ENCODE measurements at regions not wholly inside any gene's neighbourhood (a gene's known extent, or its start where the extent isn't known, plus 50 kb on each side); places are given as distances from the start of the nearest gene placed in this dataset.

- Histone ChIP-seq H4K20me1 (ENCODE audit: insufficient read depth) (no peaks in the 10 kb centered on the region), H3K4me2 (ENCODE audit: unreplicated experiment) (peak overlapping the region; percentile 64), H3K9ac (no peak overlapping the region), H3K36me3 (ENCODE audit: low read depth) (no peaks in the 10 kb centered on the region), H3K4me3 (peak overlapping the region; percentile 31; the same call in 1 of the 2 replicates), H3K4me1 (ENCODE audit: insufficient read depth) (peaks cover 17% of the 10 kb centered on the region), H3K27ac (no peak overlapping the region), H2AFZ (no peak overlapping the region), H3K79me2 (ENCODE audit: insufficient read depth) (no peaks in the 10 kb centered on the region), H3K9me2 (ENCODE audit: insufficient read depth) (no peaks in the 10 kb centered on the region), H3F3A (ENCODE audit: insufficient read depth) (peaks cover 11% of the 10 kb centered on the region; the same call in 1 of the 2 replicates), H3K27me3 (replicated peaks; ENCODE audit: insufficient read depth) (0 out of 2 replicates have a peak, but pooled peaks cover 5% of the 10 kb centered on the region), H3K9me3 (ENCODE audit: low read depth) (no peaks in the 10 kb centered on the region)
- in situ Hi-C loops (cut with MboI), result no loop called here
- DNase-seq, result no peak
- TF ChIP-seq EZH2 (IDR thresholded peaks at IDR 0.05; ENCODE audit: insufficient read depth, poor library complexity, severe bottlenecking) (no peak), EZH2phosphoT487 (IDR thresholded peaks at IDR 0.05; ENCODE audit: insufficient read depth, low read depth) (no peak)
- WGBS, 2 experiments (ENCODE audit: low coverage in 1 of 2, low lambda C conversion rate in 2 of 2, missing lambda C conversion rate in 2 of 2), result 55 to 56% methylated on average over 4 of the region's 4 CpGs
These were observed 56.5 kb upstream of the DNAH14 start for GRCh38 chr1:224872832-224873433.

- WGBS, 2 experiments (ENCODE audit: low coverage in 1 of 2, low lambda C conversion rate in 2 of 2, missing lambda C conversion rate in 2 of 2), result 14 to 15% methylated on average over 3 of the region's 3 CpGs
- peaks cover 17% of the 10 kb centered on the region for H3K4me1 ChIP-seq (ENCODE audit: insufficient read depth)
These were observed 55.8 kb upstream of the DNAH14 start for GRCh38 chr1:224873434-224874369.

GRCh38 chr1:224874775-224875174 lies 54.7 kb upstream of the DNAH14 start:
- Histone ChIP-seq H3K36me3 (ENCODE audit: low read depth) (no peaks in the 10 kb centered on the region), H2AFZ (no peak overlapping the region), H3K9me3 (ENCODE audit: low read depth) (no peaks in the 10 kb centered on the region), H3K9me2 (ENCODE audit: insufficient read depth) (no peaks in the 10 kb centered on the region), H3K79me2 (ENCODE audit: insufficient read depth) (no peaks in the 10 kb centered on the region), H3F3A (ENCODE audit: insufficient read depth) (peaks cover 14% of the 10 kb centered on the region), H3K27ac (no peak overlapping the region), H3K4me1 (ENCODE audit: insufficient read depth) (peaks cover 28% of the 10 kb centered on the region), H3K9ac (no peak overlapping the region), H4K20me1 (ENCODE audit: insufficient read depth) (no peaks in the 10 kb centered on the region), H3K4me3 (no peak overlapping the region), H3K27me3 (replicated peaks; ENCODE audit: insufficient read depth) (0 out of 2 replicates have a peak, but pooled peaks cover 11% of the 10 kb centered on the region), H3K4me2 (ENCODE audit: unreplicated experiment) (no peak overlapping the region)
- in situ Hi-C loops (cut with MboI), result no loop called here
- DNase-seq, result no peak
- no peak for TF ChIP-seq EZH2phosphoT487 (IDR thresholded peaks at IDR 0.05; ENCODE audit: insufficient read depth, low read depth)
- TF ChIP-seq EZH2 (IDR thresholded peaks at IDR 0.05; ENCODE audit: insufficient read depth, poor library complexity, severe bottlenecking), result no peak
- 52 to 58% methylated on average over 7 of the region's 7 CpGs for WGBS, 2 experiments (ENCODE audit: low coverage in 1 of 2, low lambda C conversion rate in 2 of 2, missing lambda C conversion rate in 2 of 2)

More at GRCh38 chr1:224873434-224874369, 55.8 kb upstream of the DNAH14 start:
- H3K9me2 ChIP-seq (ENCODE audit: insufficient read depth), result no peaks in the 10 kb centered on the region
- no peaks in the 10 kb centered on the region for H3K79me2 ChIP-seq (ENCODE audit: insufficient read depth)
- H3K4me3 ChIP-seq, result peak overlapping the region; percentile 31; the same call in 1 of the 2 replicates
- H3K9ac ChIP-seq, result no peak overlapping the region
- H3F3A ChIP-seq (ENCODE audit: insufficient read depth), result peaks cover 11% of the 10 kb centered on the region; the same call in 1 of the 2 replicates
- H3K27me3 ChIP-seq (replicated peaks; ENCODE audit: insufficient read depth), result 0 out of 2 replicates have a peak, but pooled peaks cover 11% of the 10 kb centered on the region
- H3K9me3 ChIP-seq (ENCODE audit: low read depth), result no peaks in the 10 kb centered on the region
- H3K4me2 ChIP-seq (ENCODE audit: unreplicated experiment), result peak overlapping the region; percentile 64
- peak; percentile 81 for DNase-seq
- TF ChIP-seq EZH2phosphoT487 (IDR thresholded peaks at IDR 0.05; ENCODE audit: insufficient read depth, low read depth) (no peak), EZH2 (IDR thresholded peaks at IDR 0.05; ENCODE audit: insufficient read depth, poor library complexity, severe bottlenecking) (no peak)
- H2AFZ ChIP-seq, result no peak overlapping the region
- H4K20me1 ChIP-seq (ENCODE audit: insufficient read depth), result no peaks in the 10 kb centered on the region
- no peaks in the 10 kb centered on the region for H3K36me3 ChIP-seq (ENCODE audit: low read depth)
- in situ Hi-C loops (cut with MboI), result no loop called here
- H3K27ac ChIP-seq, result no peak overlapping the region

- Histone ChIP-seq H3F3A (ENCODE audit: insufficient read depth) (peaks cover 8% of the 10 kb centered on the region; the same call in 1 of the 2 replicates), H3K9me2 (ENCODE audit: insufficient read depth) (no peaks in the 10 kb centered on the region), H3K9me3 (ENCODE audit: low read depth) (no peaks in the 10 kb centered on the region), H3K36me3 (ENCODE audit: low read depth) (no peaks in the 10 kb centered on the region), H4K20me1 (ENCODE audit: insufficient read depth) (no peaks in the 10 kb centered on the region), H2AFZ (no peak overlapping the region), H3K4me3 (no peak overlapping the region), H3K27me3 (replicated peaks; ENCODE audit: insufficient read depth) (peaks cover 23% of the 10 kb centered on the region; the same call in 1 of the 2 replicates), H3K79me2 (ENCODE audit: insufficient read depth) (no peaks in the 10 kb centered on the region), H3K27ac (no peak overlapping the region), H3K4me2 (ENCODE audit: unreplicated experiment) (peak overlapping the region; percentile 41), H3K4me1 (ENCODE audit: insufficient read depth) (peaks cover 26% of the 10 kb centered on the region), H3K9ac (no peak overlapping the region)
- 2 to 3% methylated on average over 5 of the region's 5 CpGs for WGBS, 2 experiments (ENCODE audit: low coverage in 1 of 2, low lambda C conversion rate in 2 of 2, missing lambda C conversion rate in 2 of 2)
- TF ChIP-seq EZH2 (IDR thresholded peaks at IDR 0.05; ENCODE audit: insufficient read depth, poor library complexity, severe bottlenecking) (no peak), EZH2phosphoT487 (IDR thresholded peaks at IDR 0.05; ENCODE audit: insufficient read depth, low read depth) (no peak)
- in situ Hi-C loops (cut with MboI), result no loop called here
- peak; percentile 81 for DNase-seq
These were observed 50.2 kb upstream of the DNAH14 start for GRCh38 chr1:224879162-224879803.

Measured in GM23248 (cell line).